GM12864 (cell line): ENCODE measurements at regions not wholly inside any gene's neighbourhood (a gene's known extent, or its start where the extent isn't known, plus 50 kb on each side); places are given as distances from the start of the nearest gene placed in this dataset.

Source experiments
- DNase-seq: peaks from one replicate; pipeline ENCODE4 v3.0.0-alpha.2; 2011; ENCODE audit warnings: low read depth
- H3K4me3 ChIP-seq: 2 replicates; pipeline ENCODE4 v1.5.1; 2011; ENCODE audit warnings: mild to moderate bottlenecking, low read depth, low read length, control low read depth
- CTCF ChIP-seq: IDR thresholded peaks from 2 replicates; pipeline ENCODE4 v1.5.1; 2011; ENCODE audit warnings: low read depth, mild to moderate bottlenecking, moderate library complexity, low read length, control low read depth, inconsistent platforms; ENCODE audit errors: missing control alignments

- H3K4me3 ChIP-seq: no peak overlapping the region
- DNase-seq: no peak
- no peak for TF ChIP-seq CTCF
Measured at GRCh38 chr14:98893675-98894074, 378.3 kb downstream of the BCL11B start.

- DNase-seq: no peak
- TF ChIP-seq CTCF: no peak
Measured at GRCh38 chr14:98894600-98894999, 377.4 kb downstream of the BCL11B start.

GRCh38 chr14:98896449-98896848, 375.5 kb downstream of the BCL11B start:
- TF ChIP-seq CTCF: no peak
- no peak for DNase-seq
- no peak overlapping the region for H3K4me3 ChIP-seq

More at GRCh38 chr14:98894600-98894999, 377.4 kb downstream of the BCL11B start:
- H3K4me3 ChIP-seq: no peak overlapping the region

GRCh38 chr14:98897605-98898309, 374.2 kb downstream of the BCL11B start:
- no peak for TF ChIP-seq CTCF
- H3K4me3 ChIP-seq: no peak overlapping the region
- DNase-seq: no peak

- no peak overlapping the region for H3K4me3 ChIP-seq
- no peak for DNase-seq
- no peak for TF ChIP-seq CTCF
Measured at GRCh38 chr14:98899441-98899840, 372.6 kb downstream of the BCL11B start.

GRCh38 chr14:98900236-98900635, 371.8 kb downstream of the BCL11B start:
- no peak for DNase-seq
- H3K4me3 ChIP-seq: no peak overlapping the region
- TF ChIP-seq CTCF: no peak

- DNase-seq: no peak
- H3K4me3 ChIP-seq: no peak overlapping the region
- no peak for TF ChIP-seq CTCF
Measured at GRCh38 chr14:98900798-98901197, 371.2 kb downstream of the BCL11B start.
